Fibroblast of mammary gland (primary cell): ENCODE measurements at regions not wholly inside any gene's neighbourhood (a gene's known extent, or its start where the extent isn't known, plus 50 kb on each side); places are given as distances from the start of the nearest gene placed in this dataset.

ENCODE experiments used
- DNase-seq: peaks from one replicate; pipeline ENCODE4 v3.0.0-alpha.2; 2010; ENCODE audit warnings: low read depth
- H3K4me3 ChIP-seq: 2 replicates; pipeline ENCODE4 v1.5.1; 2011; ENCODE audit warnings: low read depth, mild to moderate bottlenecking, low read length, moderate library complexity; ENCODE audit not compliant: control insufficient read depth
- TF ChIP-seq, protein P1 (sequence below): conservative IDR thresholded peaks from 2 replicates; pipeline ENCODE4 v1.5.1; 2011; ENCODE audit warnings: low read depth, low read length, inconsistent platforms; ENCODE audit not compliant: control insufficient read depth, insufficient read depth

DNA sequence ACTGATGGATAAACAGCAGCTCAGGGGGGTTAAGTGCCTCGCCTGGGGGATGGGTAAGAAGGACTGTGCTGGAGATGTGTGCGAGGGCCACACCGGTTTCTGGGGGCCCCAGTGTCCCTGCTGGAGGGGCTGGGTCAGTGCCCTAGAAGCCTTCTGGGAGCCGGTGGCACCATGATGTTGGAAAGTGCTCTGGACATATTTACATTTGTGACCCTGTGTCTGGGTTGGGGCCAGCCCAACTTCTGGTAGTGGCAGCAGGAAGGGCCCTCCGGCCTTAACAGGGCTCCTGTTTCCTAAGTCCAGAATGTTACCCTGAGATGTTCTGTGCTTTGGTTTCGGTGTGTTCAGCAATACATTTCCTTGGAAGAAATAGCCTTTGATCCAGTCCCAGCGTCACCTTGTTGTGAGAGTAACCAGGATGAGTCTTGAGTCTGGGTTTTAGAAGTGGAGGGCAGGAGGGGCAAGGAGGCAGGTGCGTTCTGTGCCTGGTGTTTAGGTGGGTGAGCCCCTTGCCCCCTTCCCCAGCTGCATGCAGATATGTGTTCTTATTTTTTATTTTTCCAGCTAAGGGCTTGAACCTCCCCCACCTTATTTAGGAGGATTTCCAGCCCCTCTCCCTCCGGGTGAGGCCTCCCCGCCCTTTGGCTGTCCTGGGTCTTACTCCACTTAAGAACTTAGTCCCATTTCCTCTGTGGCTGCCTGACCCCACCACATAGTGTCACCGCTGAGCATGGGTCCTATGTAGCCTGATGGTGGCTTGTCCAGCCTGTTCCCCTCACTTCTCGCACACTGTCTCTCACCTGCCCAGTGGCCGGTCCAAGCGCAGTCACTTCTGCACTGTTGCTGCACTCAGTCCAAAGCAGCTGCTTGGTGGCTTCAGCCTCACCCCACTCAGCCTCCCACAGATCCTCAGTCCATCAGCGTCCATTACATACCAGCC, 132.7 kb upstream of the HS6ST1 start:
- DNase-seq, result no peak
- no peak overlapping the region for H3K4me3 ChIP-seq
- TF ChIP-seq, protein P1, sequence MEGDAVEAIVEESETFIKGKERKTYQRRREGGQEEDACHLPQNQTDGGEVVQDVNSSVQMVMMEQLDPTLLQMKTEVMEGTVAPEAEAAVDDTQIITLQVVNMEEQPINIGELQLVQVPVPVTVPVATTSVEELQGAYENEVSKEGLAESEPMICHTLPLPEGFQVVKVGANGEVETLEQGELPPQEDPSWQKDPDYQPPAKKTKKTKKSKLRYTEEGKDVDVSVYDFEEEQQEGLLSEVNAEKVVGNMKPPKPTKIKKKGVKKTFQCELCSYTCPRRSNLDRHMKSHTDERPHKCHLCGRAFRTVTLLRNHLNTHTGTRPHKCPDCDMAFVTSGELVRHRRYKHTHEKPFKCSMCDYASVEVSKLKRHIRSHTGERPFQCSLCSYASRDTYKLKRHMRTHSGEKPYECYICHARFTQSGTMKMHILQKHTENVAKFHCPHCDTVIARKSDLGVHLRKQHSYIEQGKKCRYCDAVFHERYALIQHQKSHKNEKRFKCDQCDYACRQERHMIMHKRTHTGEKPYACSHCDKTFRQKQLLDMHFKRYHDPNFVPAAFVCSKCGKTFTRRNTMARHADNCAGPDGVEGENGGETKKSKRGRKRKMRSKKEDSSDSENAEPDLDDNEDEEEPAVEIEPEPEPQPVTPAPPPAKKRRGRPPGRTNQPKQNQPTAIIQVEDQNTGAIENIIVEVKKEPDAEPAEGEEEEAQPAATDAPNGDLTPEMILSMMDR, result no peak

DNA sequence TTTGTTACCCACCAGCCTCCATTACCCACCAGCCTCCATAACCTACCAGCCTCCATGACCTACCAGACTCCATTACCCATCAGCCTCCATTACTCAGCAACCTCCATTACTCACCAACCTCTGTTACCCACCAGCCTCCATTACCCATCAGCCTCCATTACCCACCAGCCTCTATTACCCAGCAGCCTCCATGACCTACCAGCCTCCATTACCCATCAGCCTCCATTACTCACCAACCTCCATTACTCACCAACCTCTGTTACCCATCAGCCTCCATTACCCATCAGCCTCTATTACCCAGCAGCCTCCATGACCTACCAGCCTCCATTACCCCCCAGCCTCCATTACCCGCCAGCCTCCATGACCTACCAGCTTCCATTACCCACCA, 133.3 kb upstream of the HS6ST1 start:
- no peak for DNase-seq
- TF ChIP-seq, protein P1, result no peak
- H3K4me3 ChIP-seq, result no peak overlapping the region

DNA sequence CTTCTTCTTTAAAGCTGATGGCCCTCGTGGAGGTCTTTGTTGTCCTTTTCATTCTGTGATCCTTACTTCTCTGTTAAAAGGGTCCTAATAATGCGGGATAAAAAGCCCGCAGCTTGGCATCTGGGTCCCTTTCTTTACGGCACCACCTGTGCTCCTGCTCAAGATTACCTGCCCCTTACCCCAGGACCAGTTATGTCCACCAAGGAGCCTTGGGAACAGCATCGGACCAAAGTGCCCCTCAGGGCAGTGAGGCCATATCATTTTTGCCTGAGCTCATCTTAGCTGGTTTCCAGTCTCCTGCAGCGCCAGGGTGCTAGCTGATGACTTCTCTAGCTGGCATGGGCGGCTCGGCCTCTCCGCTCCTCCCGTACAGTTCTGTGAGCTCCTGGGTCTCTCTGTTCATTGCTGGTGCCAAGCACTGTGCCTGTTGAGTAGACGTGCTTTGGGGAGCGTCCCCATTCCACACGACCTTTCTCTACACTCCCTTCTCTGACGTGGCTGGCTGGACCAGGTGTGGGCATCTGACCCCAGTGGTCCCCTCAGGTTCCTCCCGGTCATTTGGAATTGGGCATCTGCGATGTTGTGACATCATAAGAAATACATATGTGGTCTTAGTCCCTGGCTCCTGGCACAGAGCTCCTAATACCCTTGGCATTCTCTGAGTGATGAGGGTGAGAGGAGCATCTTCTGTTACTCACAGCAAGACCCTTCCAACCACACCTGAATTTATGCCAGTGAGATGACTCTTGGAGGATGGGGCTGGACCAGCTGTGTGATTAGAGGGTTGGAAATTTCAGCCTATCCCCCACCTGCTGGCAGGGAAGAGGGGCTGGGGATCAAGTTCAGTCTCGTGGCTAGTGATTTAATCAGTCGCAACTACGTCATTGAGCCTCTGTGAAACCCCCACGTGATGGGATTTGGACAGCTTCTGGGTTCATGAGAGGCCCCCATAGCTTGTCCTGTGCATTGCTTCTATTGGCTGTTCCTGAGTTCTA, 134.2 kb upstream of the HS6ST1 start:
- H3K4me3 ChIP-seq, result no peak overlapping the region
- DNase-seq, result no peak
- TF ChIP-seq, protein P1, result no peak

DNA sequence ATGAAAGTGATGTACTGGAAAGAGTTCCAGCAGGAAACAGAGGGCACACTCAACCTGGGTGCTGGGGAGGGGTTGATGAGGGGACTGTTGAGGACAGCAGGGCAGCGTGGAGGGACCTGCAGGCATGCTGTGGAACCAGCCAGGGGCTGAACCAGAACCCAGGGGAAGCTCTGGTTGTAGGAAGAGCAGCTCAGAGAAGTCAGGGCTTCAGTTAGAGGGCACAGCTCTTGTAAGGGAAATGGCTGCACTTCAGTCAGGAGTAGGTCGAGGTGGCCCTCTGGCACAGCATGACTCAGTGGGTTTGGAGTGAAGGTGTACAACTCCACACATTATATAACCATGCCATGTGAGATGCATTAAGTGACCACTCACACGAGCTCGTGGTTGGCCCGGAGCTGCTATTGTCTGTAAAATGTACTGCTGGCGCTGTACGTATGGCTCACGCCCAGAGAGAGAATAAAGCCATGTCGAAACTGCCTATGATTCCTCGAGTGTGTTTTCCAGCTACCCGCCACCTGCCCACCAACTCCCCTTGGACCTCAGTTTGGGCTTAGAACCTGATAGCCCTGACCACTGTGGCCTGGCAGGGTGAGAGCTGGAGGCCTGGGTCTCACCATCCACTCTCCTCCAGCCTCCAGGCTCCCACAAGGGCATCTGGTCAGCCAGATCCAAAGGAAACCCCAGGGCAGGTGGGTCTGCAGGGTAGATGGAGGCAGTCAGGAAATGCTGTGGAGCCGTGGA, 136.5 kb upstream of the HS6ST1 start:
- TF ChIP-seq, protein P1, result no peak
- DNase-seq, result no peak
- H3K4me3 ChIP-seq, result no peak overlapping the region

DNA sequence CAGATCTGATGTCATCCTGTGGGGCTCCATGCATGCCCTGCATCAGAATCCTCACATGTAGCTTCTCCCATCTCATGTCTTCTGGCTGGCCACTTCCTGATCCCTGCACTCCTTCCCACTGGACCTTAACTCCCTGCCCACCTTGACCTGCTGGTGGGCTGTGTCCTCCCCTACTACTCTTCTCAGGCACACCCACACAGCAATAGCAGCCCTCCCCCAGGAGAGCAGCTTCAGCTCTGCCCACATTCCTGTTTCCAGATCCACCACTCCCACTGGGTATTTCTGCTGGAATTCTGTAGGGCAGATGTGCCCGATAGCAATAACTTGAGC, 137.0 kb upstream of the HS6ST1 start:
- TF ChIP-seq, protein P1, result no peak
- H3K4me3 ChIP-seq, result no peak overlapping the region

DNA sequence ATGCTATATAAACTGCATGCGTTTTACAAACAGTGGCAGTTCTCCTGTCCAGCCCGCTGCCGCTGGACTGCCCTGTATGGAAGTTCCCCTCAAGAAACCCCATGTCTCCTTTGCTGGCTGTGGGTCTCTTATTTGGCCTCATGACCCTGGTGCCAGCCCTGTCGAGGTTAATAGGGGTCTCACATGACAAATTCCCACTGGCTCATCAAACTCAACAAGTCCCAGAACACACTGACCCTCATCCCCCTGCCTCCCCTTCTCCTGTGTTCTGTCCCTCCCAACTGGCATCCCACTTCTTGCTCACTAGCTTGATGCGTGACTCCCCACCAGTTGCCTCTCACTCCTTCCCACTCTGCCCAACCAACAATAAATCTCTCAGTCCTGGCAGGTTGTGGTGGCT, 137.6 kb upstream of the HS6ST1 start:
- DNase-seq, result no peak
- H3K4me3 ChIP-seq, result no peak overlapping the region
- TF ChIP-seq, protein P1, result no peak

More for the DNA sequence above, 137.0 kb upstream of the HS6ST1 start:
- DNase-seq, result no peak
